Breast epithelium (tissue), 3 donors: ENCODE measurements at regions not wholly inside any gene's neighbourhood (a gene's known extent, or its start where the extent isn't known, plus 50 kb on each side); places are given as distances from the start of the nearest gene placed in this dataset.

ENCODE experiments used
- POLR2A ChIP-seq: fragments of 450-650 bp; IDR thresholded peaks from one replicate; pipeline ENCODE4 v1.6.1; 2016; ENCODE audit warnings: antibody characterized with exemption, mild to moderate bottlenecking, moderate library complexity
- TF ChIP-seq, protein P1 (sequence below), 3 donors: fragments of 450-650 bp; IDR thresholded peaks; one replicate each; pipeline ENCODE4 v1.5.1; 2016 to 2017; ENCODE audit warnings: antibody characterized with exemption in 3 of 3, mild to moderate bottlenecking in 3 of 3, moderate library complexity in 3 of 3

GRCh38 chr2:52495816-52496215 lies 1271.8 kb upstream of the CHAC2 start:
- TF ChIP-seq, protein P1, sequence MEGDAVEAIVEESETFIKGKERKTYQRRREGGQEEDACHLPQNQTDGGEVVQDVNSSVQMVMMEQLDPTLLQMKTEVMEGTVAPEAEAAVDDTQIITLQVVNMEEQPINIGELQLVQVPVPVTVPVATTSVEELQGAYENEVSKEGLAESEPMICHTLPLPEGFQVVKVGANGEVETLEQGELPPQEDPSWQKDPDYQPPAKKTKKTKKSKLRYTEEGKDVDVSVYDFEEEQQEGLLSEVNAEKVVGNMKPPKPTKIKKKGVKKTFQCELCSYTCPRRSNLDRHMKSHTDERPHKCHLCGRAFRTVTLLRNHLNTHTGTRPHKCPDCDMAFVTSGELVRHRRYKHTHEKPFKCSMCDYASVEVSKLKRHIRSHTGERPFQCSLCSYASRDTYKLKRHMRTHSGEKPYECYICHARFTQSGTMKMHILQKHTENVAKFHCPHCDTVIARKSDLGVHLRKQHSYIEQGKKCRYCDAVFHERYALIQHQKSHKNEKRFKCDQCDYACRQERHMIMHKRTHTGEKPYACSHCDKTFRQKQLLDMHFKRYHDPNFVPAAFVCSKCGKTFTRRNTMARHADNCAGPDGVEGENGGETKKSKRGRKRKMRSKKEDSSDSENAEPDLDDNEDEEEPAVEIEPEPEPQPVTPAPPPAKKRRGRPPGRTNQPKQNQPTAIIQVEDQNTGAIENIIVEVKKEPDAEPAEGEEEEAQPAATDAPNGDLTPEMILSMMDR (IDR thresholded peaks at IDR 0.05): no peak
- no peak for TF ChIP-seq POLR2A
